ENCODE measurements at regions not wholly inside any gene's neighbourhood (a gene's known extent, or its start where the extent isn't known, plus 50 kb on each side); places are given as distances from the start of the nearest gene placed in this dataset.

DNA sequence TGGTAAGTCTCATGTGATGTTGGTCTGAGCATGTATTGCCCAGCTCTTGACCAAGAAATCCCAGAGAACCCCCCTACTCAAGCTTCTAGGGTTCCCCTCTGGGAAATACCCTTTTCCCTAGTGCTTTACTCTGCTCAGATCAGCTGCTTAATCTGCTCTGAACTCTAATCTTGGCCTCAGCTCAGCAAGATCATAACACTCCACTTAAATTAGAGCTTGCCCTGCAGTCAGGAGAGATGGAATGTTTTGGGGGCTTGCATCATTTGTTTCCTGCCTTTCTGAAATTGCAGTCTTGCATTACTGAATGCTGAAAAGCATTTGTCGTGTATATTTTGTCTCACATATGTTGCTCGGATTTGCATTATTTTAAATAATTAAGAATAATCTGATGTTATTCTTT is 1153.6 kb downstream of the FSTL5 start:
- POLR2A ChIA-PET: no interaction called here
- Mint-ChIP-seq H3K27me3 (ENCODE audit: insufficient read depth, unreplicated experiment) (no peaks in the 10 kb centered on the region), H3K27ac (ENCODE audit: unreplicated experiment) (no peak overlapping the region), H3K36me3 (ENCODE audit: insufficient read depth, unreplicated experiment) (no peaks in the 10 kb centered on the region), H3K4me1 (ENCODE audit: low read depth, unreplicated experiment) (no peaks in the 10 kb centered on the region), H3K9me3 (ENCODE audit: unreplicated experiment) (no peaks in the 10 kb centered on the region), H3K4me3 (ENCODE audit: unreplicated experiment) (no peak overlapping the region)
- no peaks in the 10 kb centered on the region for H3K9me3 ChIP-seq
- DNase-seq: no peak
- intact Hi-C loops (cut with micrococcal nuclease; ENCODE audit: unreplicated experiment): no loop called here
- no peaks in the 10 kb centered on the region for H3K36me3 ChIP-seq (ENCODE audit: control insufficient read depth, insufficient read depth, low read length)
- TF ChIP-seq, protein P1, sequence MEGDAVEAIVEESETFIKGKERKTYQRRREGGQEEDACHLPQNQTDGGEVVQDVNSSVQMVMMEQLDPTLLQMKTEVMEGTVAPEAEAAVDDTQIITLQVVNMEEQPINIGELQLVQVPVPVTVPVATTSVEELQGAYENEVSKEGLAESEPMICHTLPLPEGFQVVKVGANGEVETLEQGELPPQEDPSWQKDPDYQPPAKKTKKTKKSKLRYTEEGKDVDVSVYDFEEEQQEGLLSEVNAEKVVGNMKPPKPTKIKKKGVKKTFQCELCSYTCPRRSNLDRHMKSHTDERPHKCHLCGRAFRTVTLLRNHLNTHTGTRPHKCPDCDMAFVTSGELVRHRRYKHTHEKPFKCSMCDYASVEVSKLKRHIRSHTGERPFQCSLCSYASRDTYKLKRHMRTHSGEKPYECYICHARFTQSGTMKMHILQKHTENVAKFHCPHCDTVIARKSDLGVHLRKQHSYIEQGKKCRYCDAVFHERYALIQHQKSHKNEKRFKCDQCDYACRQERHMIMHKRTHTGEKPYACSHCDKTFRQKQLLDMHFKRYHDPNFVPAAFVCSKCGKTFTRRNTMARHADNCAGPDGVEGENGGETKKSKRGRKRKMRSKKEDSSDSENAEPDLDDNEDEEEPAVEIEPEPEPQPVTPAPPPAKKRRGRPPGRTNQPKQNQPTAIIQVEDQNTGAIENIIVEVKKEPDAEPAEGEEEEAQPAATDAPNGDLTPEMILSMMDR (IDR thresholded peaks at IDR 0.05; ENCODE audit: insufficient read depth in 1 of 2, low read depth in 1 of 2, low read length in 1 of 2, severe bottlenecking in 1 of 2, unreplicated experiment in 1 of 2): no peak
- CTCF ChIA-PET: no interaction called here
- H3K4me3 ChIP-seq (ENCODE audit: low read depth, low read length): no peak overlapping the region
- H3K27me3 ChIP-seq (replicated peaks; ENCODE audit: control insufficient read depth, insufficient read depth, low read length): no peaks in the 10 kb centered on the region
- no peaks in the 10 kb centered on the region for H3K4me1 ChIP-seq
- BruUV-seq (replicated peaks): no TSS peak

All from Caco-2 (cell line).